ENCODE measurements at regions not wholly inside any gene's neighbourhood (a gene's known extent, or its start where the extent isn't known, plus 50 kb on each side); places are given as distances from the start of the nearest gene placed in this dataset.

DNA sequence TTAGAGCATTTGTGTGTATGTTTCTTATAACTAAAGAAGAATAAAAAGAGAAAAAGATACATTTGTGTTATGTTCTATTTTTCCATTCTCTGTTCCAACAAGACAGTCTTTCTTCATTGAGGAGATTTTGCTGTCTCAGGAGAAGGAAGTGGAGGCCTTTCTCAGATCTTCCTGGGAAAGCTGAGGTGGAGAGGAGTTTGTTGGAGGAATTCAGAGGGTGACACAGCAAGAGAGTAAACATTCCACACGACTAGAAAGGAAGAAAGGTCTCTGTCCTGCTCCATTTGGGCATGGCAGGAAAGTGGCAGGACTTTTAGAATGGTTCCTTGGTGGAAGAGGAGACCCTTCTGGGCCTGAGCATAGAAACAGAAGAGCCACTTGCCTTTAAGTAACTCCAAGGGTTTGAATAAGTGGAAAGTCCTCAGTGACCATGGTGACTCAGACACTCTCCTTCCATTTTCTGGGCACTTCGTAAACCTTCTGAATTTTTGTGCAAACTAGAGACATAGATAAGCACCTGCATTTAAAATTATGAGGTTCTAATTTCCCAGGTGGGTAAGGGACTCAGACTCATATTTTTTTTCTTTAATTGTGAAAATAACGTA, 52.3 kb upstream of the COL5A2 start:
- Mint-ChIP-seq H3K36me3 (no peaks in the 10 kb centered on the region), H3K4me3 (no peak overlapping the region), H3K27me3 (ENCODE audit: low read depth in 2 of 2) (no peaks in the 10 kb centered on the region), H3K4me1 (no peaks in the 10 kb centered on the region), H3K9me3 (peaks cover 5 to 7% of the 10 kb centered on the region in 2 donors), H3K27ac (no peak overlapping the region)
- Histone ChIP-seq H3K36me3 (ENCODE audit: control insufficient read depth, insufficient read depth, low read length) (no peaks in the 10 kb centered on the region), H3K4me3 (ENCODE audit: low read length) (no peak overlapping the region), H3K27me3 (ENCODE audit: control insufficient read depth, insufficient read depth, low read length) (no peaks in the 10 kb centered on the region), H3K4me1 (ENCODE audit: control insufficient read depth, insufficient read depth, low read length) (no peaks in the 10 kb centered on the region), H3K9me3 (ENCODE audit: control insufficient read depth, insufficient read depth, low read length) (no peaks in the 10 kb centered on the region), H3K27ac (ENCODE audit: low read length) (no peak overlapping the region)
- intact Hi-C loops (cut with micrococcal nuclease) = no loop called here
- ATAC-seq (no peak), DNase-seq (no peak)
- WGBS (ENCODE audit: insufficient coverage) = 58% methylated on average over 2 of the region's 3 CpGs
- TF ChIP-seq, protein P1, sequence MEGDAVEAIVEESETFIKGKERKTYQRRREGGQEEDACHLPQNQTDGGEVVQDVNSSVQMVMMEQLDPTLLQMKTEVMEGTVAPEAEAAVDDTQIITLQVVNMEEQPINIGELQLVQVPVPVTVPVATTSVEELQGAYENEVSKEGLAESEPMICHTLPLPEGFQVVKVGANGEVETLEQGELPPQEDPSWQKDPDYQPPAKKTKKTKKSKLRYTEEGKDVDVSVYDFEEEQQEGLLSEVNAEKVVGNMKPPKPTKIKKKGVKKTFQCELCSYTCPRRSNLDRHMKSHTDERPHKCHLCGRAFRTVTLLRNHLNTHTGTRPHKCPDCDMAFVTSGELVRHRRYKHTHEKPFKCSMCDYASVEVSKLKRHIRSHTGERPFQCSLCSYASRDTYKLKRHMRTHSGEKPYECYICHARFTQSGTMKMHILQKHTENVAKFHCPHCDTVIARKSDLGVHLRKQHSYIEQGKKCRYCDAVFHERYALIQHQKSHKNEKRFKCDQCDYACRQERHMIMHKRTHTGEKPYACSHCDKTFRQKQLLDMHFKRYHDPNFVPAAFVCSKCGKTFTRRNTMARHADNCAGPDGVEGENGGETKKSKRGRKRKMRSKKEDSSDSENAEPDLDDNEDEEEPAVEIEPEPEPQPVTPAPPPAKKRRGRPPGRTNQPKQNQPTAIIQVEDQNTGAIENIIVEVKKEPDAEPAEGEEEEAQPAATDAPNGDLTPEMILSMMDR (IDR thresholded peaks at IDR 0.05) = no peak

DNA sequence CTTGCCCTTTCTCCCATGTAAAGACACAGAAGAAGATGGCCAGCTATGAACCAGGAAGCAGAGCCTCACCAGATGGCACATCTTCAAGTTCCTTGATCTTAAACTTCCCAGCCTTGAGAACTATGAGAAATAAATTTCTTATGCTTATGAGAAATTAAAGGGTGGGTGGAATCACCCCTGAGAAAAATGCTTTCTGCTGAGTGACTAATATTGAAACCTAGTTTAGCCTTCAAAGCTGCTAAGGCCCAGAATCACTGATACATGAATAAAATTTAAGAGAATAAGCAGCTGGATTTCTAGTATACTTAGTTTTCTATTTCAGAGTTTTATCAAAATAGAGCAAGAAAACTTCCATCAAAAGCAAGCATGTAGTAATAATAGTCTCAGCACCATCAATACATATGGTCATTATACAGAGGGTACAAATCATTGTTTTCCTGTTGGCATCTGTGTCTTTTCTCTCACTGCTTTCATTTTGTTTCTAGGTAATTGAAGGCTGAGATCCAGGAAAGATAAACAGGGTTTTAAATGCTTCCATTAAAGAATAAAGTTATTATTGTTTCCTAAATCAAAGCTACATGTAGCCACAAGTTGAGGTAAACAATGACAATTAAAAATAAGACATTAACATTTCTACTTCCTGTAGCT, 53.3 kb upstream of the COL5A2 start:
- Mint-ChIP-seq H3K36me3 (no peaks in the 10 kb centered on the region), H3K9me3 (peaks cover 5 to 7% of the 10 kb centered on the region in 2 donors), H3K27me3 (ENCODE audit: low read depth in 2 of 2) (no peaks in the 10 kb centered on the region), H3K27ac (no peak overlapping the region), H3K4me3 (no peak overlapping the region), H3K4me1 (no peaks in the 10 kb centered on the region)
- ATAC-seq = no peak
- Histone ChIP-seq H3K27ac (ENCODE audit: low read length) (no peak overlapping the region), H3K9me3 (ENCODE audit: control insufficient read depth, insufficient read depth, low read length) (no peaks in the 10 kb centered on the region), H3K4me3 (ENCODE audit: low read length) (no peak overlapping the region), H3K36me3 (ENCODE audit: control insufficient read depth, insufficient read depth, low read length) (no peaks in the 10 kb centered on the region), H3K27me3 (ENCODE audit: control insufficient read depth, insufficient read depth, low read length) (no peaks in the 10 kb centered on the region), H3K4me1 (ENCODE audit: control insufficient read depth, insufficient read depth, low read length) (no peaks in the 10 kb centered on the region)
- TF ChIP-seq, protein P1 (IDR thresholded peaks at IDR 0.05) = no peak
- DNase-seq = no peak
- intact Hi-C loops (cut with micrococcal nuclease) = no loop called here

DNA sequence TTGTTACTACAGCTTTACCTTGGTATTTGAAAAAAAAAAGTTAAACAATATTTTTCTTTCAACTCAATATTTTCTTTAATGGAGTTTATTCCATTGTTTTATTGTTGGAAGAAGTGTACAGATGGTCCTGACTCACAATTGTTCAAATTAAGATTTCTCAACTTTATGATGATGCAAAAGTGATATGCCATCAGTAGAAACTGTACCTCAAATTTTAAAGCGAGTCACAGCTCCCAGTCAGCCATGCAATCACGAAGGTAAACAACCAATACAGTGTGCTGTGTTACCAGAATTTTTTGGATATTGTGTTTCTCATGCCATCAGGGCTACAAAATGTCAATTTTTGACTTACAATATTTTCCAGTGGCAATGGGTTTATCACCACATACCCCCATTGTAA, 54.0 kb upstream of the COL5A2 start:
- Mint-ChIP-seq H3K36me3 (no peaks in the 10 kb centered on the region), H3K9me3 (peaks cover 2 to 10% of the 10 kb centered on the region in 2 donors), H3K27me3 (ENCODE audit: low read depth in 2 of 2) (no peaks in the 10 kb centered on the region), H3K4me1 (no peaks in the 10 kb centered on the region), H3K27ac (no peak overlapping the region), H3K4me3 (no peak overlapping the region)
- no peaks in the 10 kb centered on the region for H3K36me3 ChIP-seq (ENCODE audit: control insufficient read depth, insufficient read depth, low read length)
- no peak overlapping the region for H3K27ac ChIP-seq (ENCODE audit: low read length)
- TF ChIP-seq, protein P1 (IDR thresholded peaks at IDR 0.05) = no peak
- ATAC-seq (no peak), DNase-seq (no peak)
- 92% methylated on average over 2 of the region's 2 CpGs for WGBS (ENCODE audit: insufficient coverage)
- intact Hi-C loops (cut with micrococcal nuclease) = no loop called here
- H3K4me1 ChIP-seq (ENCODE audit: control insufficient read depth, insufficient read depth, low read length) = no peaks in the 10 kb centered on the region
- no peak overlapping the region for H3K4me3 ChIP-seq (ENCODE audit: low read length)
- no peaks in the 10 kb centered on the region for H3K9me3 ChIP-seq (ENCODE audit: control insufficient read depth, insufficient read depth, low read length)
- H3K27me3 ChIP-seq (ENCODE audit: control insufficient read depth, insufficient read depth, low read length) = no peaks in the 10 kb centered on the region

DNA sequence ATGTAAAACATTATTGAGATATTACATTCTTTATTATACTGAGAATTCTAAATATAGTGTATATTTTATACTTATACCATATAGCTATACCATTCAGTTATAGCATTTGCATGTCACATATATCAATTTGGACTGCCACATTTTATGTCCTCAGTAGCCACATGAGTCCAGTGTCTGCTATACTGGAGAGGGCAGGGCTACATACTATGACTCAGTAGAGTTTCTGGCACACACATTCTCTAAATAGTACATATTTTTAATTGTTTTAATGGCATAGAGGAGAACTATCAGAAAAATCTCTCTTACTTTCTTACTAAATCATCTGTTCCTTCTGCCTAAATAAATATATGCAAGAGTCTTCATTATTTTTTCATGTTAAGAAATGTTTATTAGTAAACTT, 55.4 kb upstream of the COL5A2 start:
- Histone ChIP-seq H3K27me3 (ENCODE audit: control insufficient read depth, insufficient read depth, low read length) (no peaks in the 10 kb centered on the region), H3K4me1 (ENCODE audit: control insufficient read depth, insufficient read depth, low read length) (no peaks in the 10 kb centered on the region), H3K36me3 (ENCODE audit: control insufficient read depth, insufficient read depth, low read length) (no peaks in the 10 kb centered on the region), H3K4me3 (ENCODE audit: low read length) (no peak overlapping the region), H3K27ac (ENCODE audit: low read length) (no peak overlapping the region), H3K9me3 (ENCODE audit: control insufficient read depth, insufficient read depth, low read length) (no peaks in the 10 kb centered on the region)
- no peak overlapping the region for H3K4me3 Mint-ChIP-seq
- peaks cover 4 to 10% of the 10 kb centered on the region in 2 donors for H3K9me3 Mint-ChIP-seq
- H3K27ac Mint-ChIP-seq = no peak overlapping the region
- no peaks in the 10 kb centered on the region for H3K27me3 Mint-ChIP-seq (ENCODE audit: low read depth in 2 of 2)
- TF ChIP-seq, protein P1 (IDR thresholded peaks at IDR 0.05) = no peak
- DNase-seq = no peak
- no peaks in the 10 kb centered on the region for H3K36me3 Mint-ChIP-seq
- ATAC-seq = no peak
- intact Hi-C loops (cut with micrococcal nuclease) = no loop called here
- no peaks in the 10 kb centered on the region for H3K4me1 Mint-ChIP-seq

All from natural killer cell (primary cell).